CD4-positive, alpha-beta T cell treated with Interleukin-15 for 4 hours (primary cell): ENCODE measurements at regions not wholly inside any gene's neighbourhood (a gene's known extent, or its start where the extent isn't known, plus 50 kb on each side); places are given as distances from the start of the nearest gene placed in this dataset.

Experiments
- DNase-seq: peaks from one replicate; pipeline ENCODE4 v3.0.0-alpha.2; 2020; ENCODE audit warnings: low spot score

DNA sequence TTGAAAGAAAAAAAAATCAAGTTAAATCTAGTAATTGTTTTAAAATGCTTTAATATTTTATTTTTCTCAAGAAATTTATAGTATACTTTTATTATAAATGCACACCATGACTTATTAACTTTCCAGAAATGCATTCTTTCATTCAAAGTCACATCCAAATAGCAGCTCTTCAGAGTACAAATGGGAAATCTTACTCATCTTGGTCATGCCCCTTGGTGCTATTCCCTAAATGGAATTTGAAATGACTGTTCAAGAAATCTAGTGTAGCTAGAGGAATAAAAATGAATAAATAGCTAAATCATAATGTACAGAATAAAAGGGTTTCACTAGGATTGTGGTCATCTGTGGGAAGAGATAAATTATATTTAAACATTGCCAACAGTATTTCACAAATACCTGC is 1139.7 kb downstream of the PCDH18 start:
- DNase-seq, result no peak

DNA sequence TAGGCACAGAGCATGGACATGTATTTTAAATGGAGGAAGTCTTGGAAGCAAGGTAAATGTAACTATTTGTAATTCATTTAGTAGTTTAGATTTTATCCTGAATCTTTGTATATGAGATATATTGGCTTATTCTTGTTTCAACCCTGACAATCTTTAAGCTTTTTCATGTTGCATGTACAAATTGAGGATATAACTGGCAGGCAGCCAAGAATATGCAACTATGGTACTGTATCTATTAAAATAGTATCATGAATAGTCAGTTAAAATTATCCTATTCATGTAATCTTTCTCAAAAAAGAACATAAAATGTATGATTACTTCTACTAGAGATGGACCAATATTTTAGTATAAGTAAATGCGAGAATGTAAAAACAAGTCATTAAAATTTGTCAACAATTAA is 1141.5 kb downstream of the PCDH18 start:
- no peak for DNase-seq

DNA sequence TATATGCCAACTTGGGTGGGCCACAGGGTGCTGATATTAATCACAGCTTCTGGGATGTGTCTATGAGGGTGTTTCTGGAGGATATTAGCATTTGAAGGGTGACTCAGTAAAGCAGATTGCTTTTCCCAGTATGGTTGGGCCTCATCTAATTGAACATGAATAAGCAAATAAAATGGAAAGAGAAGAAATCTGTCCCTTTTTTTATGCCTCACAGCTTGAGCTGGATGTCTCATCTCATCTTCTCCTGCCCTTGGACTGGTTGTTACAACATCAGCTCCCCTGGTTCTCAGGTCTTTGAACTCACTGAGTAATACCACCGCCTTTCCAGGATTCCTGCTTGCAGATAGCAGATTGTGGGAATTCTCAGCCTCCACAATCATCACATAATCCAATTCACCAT is 1149.2 kb downstream of the PCDH18 start:
- DNase-seq, result no peak

DNA sequence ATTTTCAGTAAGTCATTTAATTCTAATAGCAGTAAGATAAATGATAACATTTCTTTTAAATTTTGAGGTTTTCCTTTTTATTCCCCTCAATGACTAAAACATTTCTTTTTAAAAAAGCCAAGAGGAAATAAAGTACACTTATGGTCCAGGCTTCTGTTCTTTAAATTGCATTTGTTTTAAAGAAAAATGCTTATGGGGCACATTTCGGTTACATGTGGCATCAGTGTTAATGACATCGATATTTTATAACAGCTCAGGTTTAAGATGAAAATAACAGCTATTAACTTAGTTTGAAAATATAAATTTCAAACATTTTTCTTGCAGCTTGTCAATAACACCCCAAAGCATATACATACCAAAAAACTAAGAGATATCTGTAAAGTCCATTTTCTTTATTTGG is 1161.1 kb downstream of the PCDH18 start:
- no peak for DNase-seq

DNA sequence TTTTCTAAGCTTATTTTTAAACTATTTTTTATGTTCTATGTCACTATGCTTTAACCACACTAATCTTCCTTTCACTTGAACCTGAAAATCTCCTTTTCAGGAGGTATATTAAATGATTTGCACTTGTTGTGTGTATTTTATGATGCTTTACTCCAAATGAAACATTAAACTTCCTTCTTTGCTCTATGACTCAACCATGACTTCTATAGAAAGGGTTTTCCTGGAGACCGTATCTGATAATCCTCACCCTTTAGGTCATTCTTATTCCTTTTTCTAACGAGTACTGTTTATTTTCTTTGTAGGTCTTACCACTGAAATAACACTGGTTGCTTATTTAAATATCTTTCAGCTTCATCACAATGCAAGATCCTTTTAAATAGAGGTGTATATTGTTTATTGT is 1163.2 kb downstream of the PCDH18 start:
- DNase-seq, result no peak

DNA sequence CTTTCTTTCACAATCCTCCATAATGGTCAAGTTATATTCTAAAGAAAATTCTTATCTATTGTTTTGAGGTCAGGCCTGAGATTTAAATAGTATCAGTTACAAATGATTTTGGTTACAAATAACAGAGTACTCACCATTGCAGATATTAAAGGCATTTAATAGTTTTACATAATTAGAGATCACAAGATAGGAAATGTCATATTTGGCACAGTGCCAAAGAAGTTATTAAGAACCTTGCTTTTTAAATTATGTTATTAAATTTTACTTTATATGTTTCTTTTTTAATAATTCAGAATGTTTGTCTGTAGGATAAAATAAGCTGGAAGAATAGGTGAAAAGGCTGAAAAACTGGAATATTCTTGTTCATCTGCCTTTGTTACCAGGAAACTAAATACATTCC is 1174.7 kb downstream of the PCDH18 start:
- DNase-seq, result no peak

DNA sequence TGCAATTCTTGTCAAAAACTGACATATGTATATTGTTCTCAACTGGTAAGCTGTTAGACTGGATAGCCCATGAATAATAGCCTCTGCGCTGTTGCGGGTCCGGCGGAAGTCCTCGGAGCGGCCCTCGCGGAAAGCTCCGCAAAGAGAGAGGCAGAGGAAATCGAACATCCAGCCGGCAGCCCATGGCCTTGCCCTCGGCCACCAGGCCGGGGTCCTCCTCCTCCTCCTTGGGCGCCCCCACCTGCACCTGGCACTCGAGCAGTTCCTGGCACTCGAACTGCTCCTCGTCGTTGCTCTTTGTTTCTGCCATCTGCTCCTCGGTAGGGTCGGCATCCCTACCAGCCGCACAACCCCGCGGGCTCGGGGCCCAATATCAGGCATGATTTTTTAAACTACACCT is 1176.3 kb downstream of the PCDH18 start:
- DNase-seq, result no peak

DNA sequence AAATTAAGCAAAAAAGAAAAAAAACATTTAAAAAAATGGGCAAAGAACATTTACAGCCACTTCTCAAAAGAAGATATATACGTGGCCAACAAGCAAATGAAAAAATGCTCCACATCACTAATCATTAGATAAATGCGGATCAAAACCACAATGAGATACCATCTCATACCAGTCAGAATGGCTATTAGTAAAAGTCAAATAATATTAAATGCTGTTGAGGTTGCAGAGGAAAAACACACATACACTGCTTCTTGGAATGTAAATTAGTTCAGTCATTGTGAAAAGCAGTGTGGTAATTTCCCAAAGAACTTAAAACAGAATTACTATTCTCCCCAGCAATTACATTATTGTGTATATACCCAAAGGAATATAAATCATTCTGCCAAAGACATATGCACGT is 1189.0 kb downstream of the PCDH18 start:
- no peak for DNase-seq

DNA sequence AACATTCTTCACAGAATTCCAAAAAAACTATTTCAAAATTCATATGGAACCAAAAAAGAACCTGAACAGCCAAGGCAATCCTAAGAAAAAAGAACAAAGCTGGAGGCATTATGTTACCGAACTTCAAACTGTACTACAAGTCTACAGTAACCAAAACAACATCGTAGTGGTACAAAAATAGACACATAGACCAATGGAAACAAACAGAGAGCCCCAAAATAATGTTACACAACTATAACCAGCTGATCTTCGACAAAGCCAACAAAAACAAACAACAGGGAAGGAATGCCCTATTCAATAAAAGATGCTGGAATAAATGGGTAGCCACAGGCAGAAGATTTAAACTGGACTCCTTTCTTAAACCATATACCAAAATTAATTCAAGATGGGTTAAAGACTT is 1189.6 kb downstream of the PCDH18 start:
- no peak for DNase-seq

DNA sequence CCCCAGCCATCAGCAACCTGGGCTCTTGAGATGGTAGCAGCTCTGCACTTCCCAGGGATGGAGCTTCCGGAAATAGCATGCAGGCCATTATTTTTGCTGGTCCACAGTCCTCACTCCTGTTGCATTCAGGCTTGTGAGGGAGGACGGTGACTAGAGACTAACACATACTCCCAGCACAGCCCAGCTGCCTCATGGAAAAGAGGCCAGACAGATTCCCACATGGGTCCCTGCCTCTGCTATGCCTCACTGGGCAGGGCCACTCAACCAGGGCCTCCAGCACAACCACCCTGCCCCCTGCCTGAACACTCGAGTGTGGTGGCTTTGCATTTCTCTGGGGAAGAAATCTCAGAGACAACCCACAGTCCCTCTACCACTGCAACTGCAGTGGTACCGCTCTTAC is 1195.1 kb downstream of the PCDH18 start:
- DNase-seq, result no peak

DNA sequence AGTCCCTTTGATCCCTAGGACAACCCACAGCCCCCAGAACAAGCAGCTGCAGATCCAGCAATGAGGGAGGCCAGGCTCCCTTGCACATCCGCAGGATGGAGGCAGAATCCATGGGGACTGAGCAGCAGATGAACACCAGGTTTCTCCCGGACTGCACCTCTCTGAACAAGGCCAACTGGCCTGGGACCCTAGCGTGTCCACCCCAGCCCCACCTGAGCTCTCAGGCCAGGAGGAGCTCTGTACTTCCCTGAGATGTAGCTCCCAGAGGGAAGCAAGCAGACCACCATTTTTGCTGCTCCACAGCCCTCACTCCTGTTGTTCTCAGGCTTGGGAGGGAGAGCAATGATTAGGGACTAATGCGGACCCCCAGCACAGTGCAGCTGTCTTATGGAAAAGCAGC is 1195.8 kb downstream of the PCDH18 start:
- DNase-seq, result no peak

DNA sequence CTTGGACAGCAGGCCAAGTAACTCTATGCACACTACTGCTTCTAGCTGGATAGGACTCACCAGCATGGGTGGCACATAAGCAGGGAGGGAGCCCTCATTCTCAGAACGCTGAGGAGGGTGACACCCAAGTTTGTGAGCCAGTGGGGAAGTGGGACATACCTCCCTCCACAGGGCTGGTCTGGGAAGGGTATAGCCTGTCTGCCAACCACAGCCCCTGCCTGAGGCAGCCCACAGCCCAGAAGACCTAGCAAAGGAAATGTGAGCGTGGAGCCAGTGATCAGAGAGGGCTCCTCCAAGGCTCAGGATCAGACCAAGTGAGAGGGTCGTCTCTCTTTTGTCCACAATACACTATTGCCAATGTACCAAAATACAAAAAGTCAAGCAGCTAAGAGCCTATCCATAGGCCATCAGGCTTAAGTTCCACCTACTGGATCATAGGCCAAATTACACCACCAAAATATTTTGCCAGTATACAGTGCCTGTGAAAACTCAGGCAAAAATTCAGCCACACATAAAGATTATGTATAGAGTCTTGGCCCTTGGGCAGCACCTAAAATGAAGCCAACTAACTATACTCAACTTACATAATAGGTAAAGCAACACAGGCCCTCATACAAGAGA is 1203.1 kb downstream of the PCDH18 start:
- no peak for DNase-seq

DNA sequence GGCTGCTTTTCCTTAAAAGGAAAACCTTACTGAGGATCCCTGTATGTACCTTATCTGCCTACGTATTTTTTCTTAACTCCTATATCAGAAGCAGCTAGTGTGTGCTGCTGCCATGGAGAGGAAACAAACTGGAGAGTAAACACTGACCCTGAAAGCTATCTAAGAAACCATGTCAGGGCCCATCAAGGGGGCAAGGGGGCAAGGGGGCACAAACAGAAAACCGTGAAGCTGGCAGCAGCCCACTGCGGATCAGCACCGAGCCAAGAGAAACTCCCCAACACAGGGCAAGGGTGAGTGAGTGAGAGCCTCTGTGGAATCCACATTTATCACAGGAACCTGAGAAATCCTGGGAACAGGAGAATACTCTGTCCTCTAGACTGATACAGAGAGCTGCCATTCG is 1204.2 kb downstream of the PCDH18 start:
- no peak for DNase-seq

DNA sequence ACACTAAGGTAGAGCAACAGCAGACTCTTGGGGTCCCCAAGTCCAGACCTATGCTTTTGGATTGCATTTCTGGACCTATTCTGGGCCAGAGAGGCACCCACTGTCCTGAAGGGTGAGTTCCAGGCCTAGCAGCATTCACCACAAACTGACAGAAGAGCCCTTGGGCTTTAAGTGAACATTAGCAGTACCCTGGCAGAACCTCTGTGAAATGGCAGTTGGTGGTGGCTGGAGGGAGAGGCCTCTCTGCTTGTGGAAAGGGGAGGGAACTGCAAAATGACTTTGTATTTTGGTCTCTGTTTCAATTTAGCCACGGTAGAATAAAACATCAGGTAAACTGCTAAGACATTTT is 1211.9 kb downstream of the PCDH18 start:
- no peak for DNase-seq

DNA sequence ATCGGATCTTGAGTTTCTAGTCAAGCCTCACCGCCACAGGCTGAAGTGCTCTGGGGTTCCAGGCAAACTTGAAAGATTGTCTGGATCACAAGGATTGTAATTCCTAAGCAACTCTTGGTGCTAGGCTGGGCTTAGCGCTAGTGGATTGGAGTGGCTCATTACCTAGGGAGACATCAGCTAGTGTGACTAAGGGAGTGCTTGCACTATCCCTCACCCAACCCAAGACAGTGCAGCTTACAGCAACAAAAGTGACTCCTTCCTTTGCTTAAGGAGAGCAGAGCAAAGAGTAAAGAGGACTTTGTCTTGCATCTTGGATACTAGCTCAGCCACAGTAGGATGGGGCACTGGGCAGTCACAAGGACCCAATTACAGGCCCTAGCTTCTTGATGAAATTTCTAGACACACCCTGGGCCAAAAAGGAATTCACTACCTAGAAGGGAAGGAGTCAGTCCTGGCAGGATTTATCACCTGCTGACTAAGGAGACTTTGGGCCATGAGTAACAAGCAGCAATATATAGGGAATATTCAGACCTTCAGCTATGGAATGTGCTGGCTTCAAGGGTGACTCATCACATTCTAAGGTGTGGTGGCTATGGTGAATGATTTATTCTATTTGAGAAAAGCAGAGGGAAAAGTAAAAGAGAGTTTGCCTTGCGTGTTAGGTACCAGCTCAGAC is 1212.4 kb downstream of the PCDH18 start:
- DNase-seq, result no peak

DNA sequence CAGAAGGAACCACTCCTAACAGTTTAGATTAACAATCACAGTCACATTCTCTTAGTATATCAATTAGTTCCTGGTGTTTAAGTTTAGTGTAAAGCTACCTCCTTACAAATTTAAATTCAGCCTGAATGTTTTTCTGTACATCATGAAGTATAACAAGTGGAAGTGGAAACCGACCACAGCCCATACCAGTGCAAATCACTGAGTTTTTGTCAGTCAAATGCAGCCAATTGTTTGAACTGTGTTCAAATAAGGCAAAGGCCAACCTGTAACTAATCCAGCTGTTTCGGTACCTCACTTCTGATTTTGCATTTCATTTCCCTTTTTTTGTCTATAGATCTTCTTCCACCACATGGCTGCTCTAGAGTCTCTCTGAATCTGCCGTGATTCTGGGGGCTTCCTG is 1215.3 kb downstream of the PCDH18 start:
- DNase-seq, result no peak

DNA sequence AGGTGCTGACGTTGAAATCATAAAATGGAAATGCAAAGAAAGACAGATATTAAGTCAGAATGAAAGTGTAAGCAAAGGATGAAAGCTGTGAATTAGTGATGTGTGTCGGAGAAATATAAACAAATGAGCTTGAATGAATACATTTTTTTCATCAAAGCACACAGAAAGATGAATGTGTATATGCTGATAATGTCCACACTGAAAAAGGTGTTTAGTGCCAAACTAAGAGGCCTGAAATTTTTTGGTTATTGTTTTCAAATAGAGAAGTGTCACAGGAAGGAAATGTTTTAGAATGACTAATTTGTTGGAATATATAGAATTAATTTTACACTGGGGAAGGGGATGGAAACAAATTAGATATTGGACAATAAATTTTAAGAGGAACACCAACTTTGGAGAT is 1217.6 kb downstream of the PCDH18 start:
- DNase-seq, result no peak

DNA sequence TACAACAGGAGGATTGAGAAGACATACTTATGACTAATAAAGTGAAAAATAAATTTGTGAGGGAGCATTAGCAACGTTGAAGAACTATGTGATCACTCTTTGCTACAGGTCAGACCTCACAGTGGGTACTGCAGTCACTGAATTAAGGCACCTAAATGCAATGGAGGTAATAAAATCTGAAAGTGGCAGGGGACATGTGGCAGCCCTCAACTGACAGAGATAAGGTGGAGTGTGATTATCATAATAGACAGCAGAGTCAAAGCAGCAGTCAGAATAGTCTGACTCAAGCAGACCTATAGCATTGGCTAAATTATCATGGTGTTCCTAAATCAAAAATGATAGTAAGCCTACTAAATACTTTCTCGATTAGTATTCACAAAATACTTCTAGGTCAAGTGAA is 1220.5 kb downstream of the PCDH18 start:
- DNase-seq, result no peak

DNA sequence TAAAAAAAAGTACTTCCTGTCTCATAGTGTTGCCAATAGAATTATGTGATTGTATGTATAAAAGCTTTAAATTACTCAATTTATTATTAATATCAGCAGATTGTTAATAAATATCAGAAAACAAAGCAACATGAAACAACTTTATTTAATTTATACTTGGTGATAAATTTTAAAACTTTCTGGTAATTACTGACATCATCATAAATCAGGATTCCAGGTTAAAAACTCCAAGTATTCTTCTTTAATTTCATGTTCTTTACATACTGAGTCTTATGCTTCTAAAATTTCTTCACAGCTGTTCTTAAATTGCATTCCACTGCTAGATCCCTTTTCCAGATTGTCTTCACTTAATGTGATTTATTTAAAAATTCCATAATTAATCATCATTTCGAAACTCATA is 1224.5 kb downstream of the PCDH18 start:
- no peak for DNase-seq

DNA sequence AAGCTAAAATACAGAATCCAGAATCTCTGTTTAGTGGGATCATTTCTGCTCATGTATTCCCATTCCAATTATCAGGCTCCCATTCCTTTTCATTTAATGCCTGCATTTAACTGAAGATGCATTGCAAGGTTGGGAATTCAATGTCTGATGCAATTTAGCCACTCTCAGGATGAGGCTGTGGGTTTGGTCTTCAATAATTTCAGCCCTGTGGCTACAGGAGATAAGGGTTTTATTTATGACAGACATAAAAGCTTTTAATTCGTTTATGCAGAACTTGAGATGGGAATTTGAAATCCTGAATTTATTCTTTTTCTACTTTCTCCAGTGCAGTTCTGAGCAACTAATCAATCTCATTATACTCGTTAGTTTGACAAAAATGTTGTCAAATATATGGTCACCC is 1225.9 kb downstream of the PCDH18 start:
- no peak for DNase-seq

DNA sequence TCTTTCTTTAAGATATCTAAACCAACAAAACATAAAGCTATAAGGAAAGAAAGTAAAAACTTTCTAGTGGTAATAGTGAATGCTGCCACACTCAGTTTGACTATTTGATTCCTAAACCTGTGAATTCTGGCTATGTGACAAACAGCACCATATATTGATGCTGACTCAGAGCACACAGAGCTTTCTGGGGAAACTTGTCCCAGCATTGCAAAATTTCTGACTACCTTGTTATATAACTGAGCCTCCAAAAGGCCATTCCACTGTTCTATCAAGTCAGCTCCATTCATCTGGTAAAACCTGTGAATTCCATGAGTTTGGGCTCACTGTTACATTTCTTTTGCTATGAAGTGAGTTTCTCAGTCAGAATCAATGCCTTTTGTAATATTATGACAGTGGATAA is 1229.7 kb downstream of the PCDH18 start:
- DNase-seq, result no peak

DNA sequence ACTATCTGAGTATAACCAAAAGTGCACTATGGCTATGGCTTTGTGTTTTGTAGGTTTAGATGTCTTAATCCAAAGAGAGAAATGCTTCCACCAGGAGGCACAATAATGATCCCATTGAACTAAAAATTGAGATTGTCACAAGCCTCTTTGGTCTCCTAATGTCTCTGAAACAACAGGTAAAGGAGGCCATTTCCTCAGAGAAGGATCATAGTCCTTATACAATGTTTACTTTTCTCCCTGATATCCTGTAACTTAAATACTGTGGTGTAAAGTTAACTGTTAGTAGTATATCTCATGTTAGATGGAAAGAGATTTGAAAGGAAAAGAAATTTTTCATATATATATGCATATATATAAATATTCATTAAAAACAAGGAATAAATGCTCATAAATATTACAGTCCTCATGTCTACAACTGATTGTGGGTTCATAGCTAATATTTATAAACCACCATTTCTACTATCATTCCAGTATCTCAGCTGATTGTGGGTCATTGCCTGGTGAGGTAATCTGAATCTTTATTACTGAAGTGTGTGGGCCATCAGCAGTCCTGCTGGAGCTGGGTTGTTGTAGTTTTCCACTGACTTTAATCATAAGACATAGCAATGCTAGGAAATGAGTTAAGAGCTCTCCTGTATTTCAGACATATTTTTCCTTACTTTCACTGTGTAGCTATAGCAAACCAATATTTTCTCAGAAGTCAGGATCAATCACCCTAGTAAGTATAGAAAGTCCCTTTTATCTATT is 1230.4 kb downstream of the PCDH18 start:
- no peak for DNase-seq

DNA sequence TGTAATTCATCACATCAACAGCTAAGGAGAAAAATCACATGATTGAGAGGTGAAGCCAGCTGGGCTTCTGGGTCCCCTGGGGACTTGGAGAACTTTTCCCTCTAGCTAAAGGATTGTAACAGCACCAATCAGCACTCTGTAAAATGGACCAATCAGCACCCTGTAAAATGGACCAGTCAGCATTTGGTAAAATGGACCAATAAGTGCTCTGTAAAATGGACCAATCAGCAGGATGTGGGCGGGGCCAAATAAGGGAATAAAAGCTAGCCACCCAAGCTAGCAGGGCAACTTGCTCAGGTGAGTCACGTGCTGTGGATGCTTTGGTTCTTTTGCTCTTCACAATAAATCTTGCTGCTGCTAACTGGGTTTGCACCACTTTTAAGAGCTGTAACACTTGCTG is 1248.3 kb downstream of the PCDH18 start:
- DNase-seq, result no peak

DNA sequence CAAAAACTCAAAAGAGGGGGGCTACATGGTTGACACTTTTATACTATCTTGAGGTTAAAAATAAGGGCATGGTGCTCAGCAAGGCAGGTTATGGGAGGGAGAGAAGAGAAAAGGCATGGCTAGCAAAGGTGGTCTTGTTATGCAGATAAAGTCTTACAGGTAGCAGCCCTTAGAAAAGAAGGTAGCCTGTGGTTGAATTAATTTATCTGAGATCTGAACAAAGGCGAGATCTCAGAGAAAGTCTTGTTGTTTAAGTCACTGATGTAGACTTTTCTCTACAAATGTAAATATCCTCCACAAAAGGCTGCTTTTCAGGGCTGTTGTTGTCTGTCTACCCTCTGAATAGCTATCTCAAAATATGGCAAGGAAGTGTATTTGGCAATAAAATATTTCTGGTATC is 1250.4 kb downstream of the PCDH18 start:
- DNase-seq, result no peak
